Kidney (tissue), 13 donors: ENCODE measurements at regions not wholly inside any gene's neighbourhood (a gene's known extent, or its start where the extent isn't known, plus 50 kb on each side); places are given as distances from the start of the nearest gene placed in this dataset.

Experiments used
- DNase-seq, 5 donors: peaks; one replicate each; pipeline ENCODE4 v3.0.0-alpha.2; 2013 to 2020
- FAIRE-seq: peaks from 2 replicates; lab custom pipeline; 2012; peaks lifted over from hg19 to GRCh38; lab: Jason Lieb, UNC
- H3K27ac ChIP-seq, 2 donors: one replicate each; pipeline ENCODE4 v1.7.0; 2013; ENCODE audit warnings: low read depth in 2 of 2, low read length in 2 of 2, inconsistent platforms in 1 of 2
- H3K27me3 ChIP-seq: one replicate; pipeline ENCODE4 v1.7.1; 2013; ENCODE audit warnings: low read length, inconsistent platforms; ENCODE audit not compliant: control insufficient read depth, insufficient read depth
- H3K36me3 ChIP-seq, 3 donors: one replicate each; pipeline versions ENCODE4 v1.7.0 to v1.7.1; 2013; ENCODE audit warnings: low read length in 3 of 3, control low read depth in 1 of 3, inconsistent platforms in 1 of 3; ENCODE audit not compliant: insufficient read depth in 3 of 3, control insufficient read depth in 2 of 3
- H3K4me1 ChIP-seq, 3 donors: one replicate each; pipeline versions ENCODE4 v1.7.0 to v1.7.1; 2013; ENCODE audit warnings: low read length in 3 of 3, inconsistent platforms in 1 of 3, low read depth in 1 of 3; ENCODE audit not compliant: control insufficient read depth in 2 of 3, insufficient read depth in 2 of 3
- H3K4me3 ChIP-seq, 3 donors: one replicate each; pipeline versions ENCODE4 v1.7.0 to v1.8.1; 2013; ENCODE audit warnings: low read length in 3 of 3, control low read depth in 1 of 3, inconsistent platforms in 1 of 3
- H3K9ac ChIP-seq, 3 donors: one replicate each; pipeline versions ENCODE4 v1.7.0 to v1.7.1; 2013; ENCODE audit warnings: low read length in 3 of 3, control low read depth in 1 of 3, inconsistent platforms in 1 of 3
- H3K9me3 ChIP-seq, 3 donors: one replicate each; pipeline versions ENCODE4 v1.7.0 to v1.7.1; 2013; ENCODE audit warnings: low read length in 3 of 3, control low read depth in 1 of 3, inconsistent platforms in 1 of 3; ENCODE audit not compliant: control insufficient read depth in 2 of 3, insufficient read depth in 1 of 3
- CTCF ChIP-seq: IDR thresholded peaks from 3 replicates; pipeline ENCODE4 v1.5.1; 2012; ENCODE audit warnings: mild to moderate bottlenecking, moderate library complexity, borderline replicate concordance; ENCODE audit not compliant: insufficient read depth; ENCODE audit errors: extremely low read depth
- intact Hi-C: fragments of 100-400 bp; cut with DNase I; formaldehyde crosslinking; loops from one replicate; pipeline ENCODE4 v1.11.1; 2022
- donor health status: control.
- donor health status: control.
- donor health status: control.
- donor health status: control.
- donor health status: control.
- donor health status: DM: yes; HTN: yes; CAD: no.
- donor health status: Normal renal cell carcinoma (clear cell type).

DNA sequence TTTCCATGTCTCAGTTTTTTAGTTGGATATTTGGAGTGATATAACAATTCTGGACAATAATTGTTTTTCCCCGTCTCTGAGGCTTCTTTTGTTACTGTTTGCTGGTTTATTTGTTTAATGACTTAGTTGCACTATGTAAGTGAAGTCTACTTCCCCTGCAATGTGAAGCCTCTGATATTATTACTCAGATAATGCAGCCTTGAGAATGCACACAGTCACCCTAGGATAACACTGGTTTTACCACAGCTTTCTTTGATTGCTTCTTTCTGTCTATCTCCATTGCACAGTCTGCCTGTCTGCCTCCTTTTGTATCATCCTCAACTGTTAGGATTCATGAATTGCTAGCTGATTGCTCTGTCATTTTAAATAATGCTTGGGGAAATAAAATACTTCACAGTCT is 208.7 kb upstream of the ROBO1 start:
- H3K9ac ChIP-seq = no peak overlapping the region
- TF ChIP-seq CTCF = no peak
- FAIRE-seq (no peak), DNase-seq (no peak)
- no peaks in the 10 kb centered on the region for H3K9me3 ChIP-seq
- H3K36me3 ChIP-seq = no peaks in the 10 kb centered on the region
- no peak overlapping the region for H3K27ac ChIP-seq
- intact Hi-C loops = no loop called here
- H3K4me1 ChIP-seq = no peaks in the 10 kb centered on the region
- H3K27me3 ChIP-seq = no peaks in the 10 kb centered on the region
- H3K4me3 ChIP-seq = no peak overlapping the region

- no peak for TF ChIP-seq CTCF
- DNase-seq (no peak), FAIRE-seq (no peak)
- intact Hi-C loops = no loop called here
- no peaks in the 10 kb centered on the region for H3K9me3 ChIP-seq
- no peaks in the 10 kb centered on the region for H3K27me3 ChIP-seq
- H3K4me1 ChIP-seq = no peaks in the 10 kb centered on the region
- no peak overlapping the region for H3K4me3 ChIP-seq
- H3K9ac ChIP-seq = no peak overlapping the region
- no peaks in the 10 kb centered on the region for H3K36me3 ChIP-seq
- H3K27ac ChIP-seq = no peak overlapping the region
Observed at GRCh38 chr3:79973917-79974595, 206.3 kb upstream of the ROBO1 start.

DNA sequence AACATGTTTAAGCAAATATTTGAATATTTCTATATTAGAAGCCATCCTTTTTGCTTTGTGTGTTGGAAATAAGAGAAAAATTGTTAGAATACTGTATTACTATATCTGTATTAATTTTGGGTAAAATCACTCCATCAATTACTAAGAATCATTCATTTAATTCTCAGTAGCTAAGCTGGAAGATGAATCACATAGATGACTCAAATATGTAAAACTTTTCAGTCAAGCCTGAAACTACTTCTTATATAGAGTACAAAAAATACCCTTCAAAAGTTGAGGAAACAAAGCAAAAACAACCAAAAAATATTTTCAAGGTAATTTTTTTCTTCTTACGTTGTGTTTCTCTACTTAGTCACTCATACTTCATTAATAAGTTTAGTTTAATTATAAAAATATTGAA is 205.7 kb upstream of the ROBO1 start:
- no peaks in the 10 kb centered on the region for H3K4me1 ChIP-seq
- H3K9ac ChIP-seq = no peak overlapping the region
- TF ChIP-seq CTCF = no peak
- H3K4me3 ChIP-seq = no peak overlapping the region
- H3K36me3 ChIP-seq = no peaks in the 10 kb centered on the region
- intact Hi-C loops = no loop called here
- FAIRE-seq (no peak), DNase-seq (no peak)
- no peak overlapping the region for H3K27ac ChIP-seq
- no peaks in the 10 kb centered on the region for H3K9me3 ChIP-seq
- H3K27me3 ChIP-seq = no peaks in the 10 kb centered on the region

DNA sequence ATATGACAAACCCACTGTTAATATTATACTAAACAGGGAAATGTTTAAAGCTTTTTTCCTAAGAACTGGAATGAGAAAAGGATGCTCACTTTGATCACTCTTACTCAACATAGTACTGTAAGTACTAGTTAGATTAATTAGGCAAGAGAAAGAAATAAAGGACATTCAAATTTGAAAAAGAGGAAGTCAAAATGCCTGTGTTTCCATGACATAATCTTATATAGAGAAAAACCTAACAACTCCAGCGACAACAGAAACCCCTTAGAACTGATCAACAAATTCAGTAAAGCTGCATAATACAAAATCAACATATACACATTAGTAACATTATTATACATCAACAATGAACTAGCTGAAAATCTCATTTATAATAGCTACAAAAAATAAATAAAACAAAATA is 200.6 kb upstream of the ROBO1 start:
- no peaks in the 10 kb centered on the region for H3K27me3 ChIP-seq
- peaks cover 0 to 4% (median 0%) of the 10 kb centered on the region in 3 donors for H3K9me3 ChIP-seq
- H3K4me1 ChIP-seq = no peaks in the 10 kb centered on the region
- FAIRE-seq (no peak), DNase-seq (no peak)
- no peak for TF ChIP-seq CTCF
- intact Hi-C loops = no loop called here
- H3K27ac ChIP-seq = no peak overlapping the region
- no peak overlapping the region for H3K4me3 ChIP-seq
- H3K36me3 ChIP-seq = no peaks in the 10 kb centered on the region
- no peak overlapping the region for H3K9ac ChIP-seq
